ENCODE measurements at regions not wholly inside any gene's neighbourhood (a gene's known extent, or its start where the extent isn't known, plus 50 kb on each side); places are given as distances from the start of the nearest gene placed in this dataset.

DNA sequence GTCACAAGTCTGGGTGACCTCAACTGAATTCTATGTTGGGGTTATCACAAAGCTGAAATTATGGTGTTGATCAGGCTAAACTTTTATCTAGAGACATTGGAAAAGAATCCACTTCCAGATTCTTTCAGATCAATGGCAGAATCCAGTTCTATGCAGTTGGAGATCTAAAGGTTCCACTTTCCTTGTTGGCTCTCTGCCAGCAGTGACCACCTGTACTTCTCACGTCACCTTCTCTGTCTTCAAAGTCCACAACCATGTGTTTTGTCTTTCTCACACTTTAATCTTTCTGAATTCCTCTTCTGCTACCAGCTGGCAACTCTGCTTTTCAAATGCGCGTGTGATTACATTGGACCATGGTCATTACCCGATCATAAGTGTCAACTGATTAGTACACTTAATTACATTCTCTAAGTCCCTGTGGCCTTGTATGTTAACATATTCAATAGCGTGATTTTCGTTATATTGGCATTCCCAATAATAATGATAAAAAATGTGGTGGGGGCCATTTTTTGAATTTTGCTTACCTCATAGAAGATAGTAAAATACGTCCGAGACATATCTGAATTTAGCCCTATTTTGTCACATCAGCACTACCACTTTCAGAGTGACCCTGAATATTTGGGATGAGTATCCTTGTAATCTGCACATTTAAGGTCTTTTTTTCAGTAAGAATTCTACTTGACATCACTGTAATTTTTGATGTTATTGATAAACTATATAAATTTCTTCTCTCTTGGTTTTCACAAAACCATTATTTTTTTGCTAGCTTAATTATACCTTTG lies 73.7 kb upstream of the PRDM9 start:
- TF ChIP-seq, protein P1, sequence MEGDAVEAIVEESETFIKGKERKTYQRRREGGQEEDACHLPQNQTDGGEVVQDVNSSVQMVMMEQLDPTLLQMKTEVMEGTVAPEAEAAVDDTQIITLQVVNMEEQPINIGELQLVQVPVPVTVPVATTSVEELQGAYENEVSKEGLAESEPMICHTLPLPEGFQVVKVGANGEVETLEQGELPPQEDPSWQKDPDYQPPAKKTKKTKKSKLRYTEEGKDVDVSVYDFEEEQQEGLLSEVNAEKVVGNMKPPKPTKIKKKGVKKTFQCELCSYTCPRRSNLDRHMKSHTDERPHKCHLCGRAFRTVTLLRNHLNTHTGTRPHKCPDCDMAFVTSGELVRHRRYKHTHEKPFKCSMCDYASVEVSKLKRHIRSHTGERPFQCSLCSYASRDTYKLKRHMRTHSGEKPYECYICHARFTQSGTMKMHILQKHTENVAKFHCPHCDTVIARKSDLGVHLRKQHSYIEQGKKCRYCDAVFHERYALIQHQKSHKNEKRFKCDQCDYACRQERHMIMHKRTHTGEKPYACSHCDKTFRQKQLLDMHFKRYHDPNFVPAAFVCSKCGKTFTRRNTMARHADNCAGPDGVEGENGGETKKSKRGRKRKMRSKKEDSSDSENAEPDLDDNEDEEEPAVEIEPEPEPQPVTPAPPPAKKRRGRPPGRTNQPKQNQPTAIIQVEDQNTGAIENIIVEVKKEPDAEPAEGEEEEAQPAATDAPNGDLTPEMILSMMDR (IDR thresholded peaks at IDR 0.05; ENCODE audit: extremely low read depth in 1 of 2, insufficient read depth in 1 of 2, low read depth in 1 of 2, low read length in 2 of 2) = no peak
- TF ChIP-seq FOS (IDR thresholded peaks at IDR 0.05; ENCODE audit: borderline replicate concordance, insufficient read depth, low read length) = no peak
- TF ChIP-seq POLR2AphosphoS5 (IDR thresholded peaks at IDR 0.05; ENCODE audit: insufficient read depth, low read depth, low read length) = no peak
- TF ChIP-seq POLR2A (IDR thresholded peaks at IDR 0.05; ENCODE audit: low read depth, low read length) = no peak
- no peak for TF ChIP-seq EZH2 (IDR thresholded peaks at IDR 0.05; ENCODE audit: borderline replicate concordance, low read depth, low read length, severe bottlenecking)
- TF ChIP-seq JUN (IDR thresholded peaks at IDR 0.05; ENCODE audit: borderline replicate concordance, insufficient read depth, insufficient read length, low read depth) = no peak
- no peak for TF ChIP-seq GATA2 (IDR thresholded peaks at IDR 0.05; ENCODE audit: insufficient read depth, insufficient read length, low read depth, low read length)
- TF ChIP-seq, protein P2, sequence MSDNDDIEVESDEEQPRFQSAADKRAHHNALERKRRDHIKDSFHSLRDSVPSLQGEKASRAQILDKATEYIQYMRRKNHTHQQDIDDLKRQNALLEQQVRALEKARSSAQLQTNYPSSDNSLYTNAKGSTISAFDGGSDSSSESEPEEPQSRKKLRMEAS (IDR thresholded peaks at IDR 0.05; ENCODE audit: insufficient read depth, insufficient read length) = no peak
